Mammary epithelial cell (primary cell): ENCODE measurements at regions not wholly inside any gene's neighbourhood (a gene's known extent, or its start where the extent isn't known, plus 50 kb on each side); places are given as distances from the start of the nearest gene placed in this dataset.

Source experiments
- EZH2 ChIP-seq: IDR thresholded peaks from 2 replicates; pipeline ENCODE4 v1.6.1; 2012; ENCODE audit warnings: low read length, inconsistent platforms, borderline replicate concordance
- TF ChIP-seq, protein P1 (sequence below), 2 donors: IDR thresholded peaks in 1 of 2; conservative IDR thresholded peaks in 1 of 2; 2 replicates each; pipeline ENCODE4 v1.5.1; 2011 to 2012; ENCODE audit warnings: inconsistent platforms in 2 of 2, low read length in 2 of 2, mild to moderate bottlenecking in 2 of 2, control low read depth in 1 of 2, low read depth in 1 of 2; ENCODE audit not compliant: insufficient read depth in 1 of 2; ENCODE audit errors: extremely low read depth in 1 of 2

DNA sequence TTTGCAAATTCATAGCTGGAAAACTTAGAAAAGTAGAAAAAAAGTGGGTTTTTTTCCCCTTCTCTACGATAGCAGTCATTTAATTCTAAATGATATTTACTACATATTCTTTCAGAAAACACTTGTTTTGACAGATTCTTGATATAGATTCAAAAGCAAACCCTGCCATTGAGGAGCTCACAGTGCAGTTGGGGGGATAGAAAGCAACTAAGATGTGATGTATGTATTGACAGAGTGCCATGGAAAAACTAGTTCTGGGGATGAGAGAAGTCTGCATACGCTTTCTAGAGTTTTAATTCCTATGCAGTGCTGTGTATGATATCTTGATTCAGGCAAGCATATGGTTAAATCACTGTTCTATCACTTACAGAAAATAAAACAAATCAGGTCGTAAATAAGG is 436.6 kb upstream of the GHITM start:
- TF ChIP-seq, protein P1, sequence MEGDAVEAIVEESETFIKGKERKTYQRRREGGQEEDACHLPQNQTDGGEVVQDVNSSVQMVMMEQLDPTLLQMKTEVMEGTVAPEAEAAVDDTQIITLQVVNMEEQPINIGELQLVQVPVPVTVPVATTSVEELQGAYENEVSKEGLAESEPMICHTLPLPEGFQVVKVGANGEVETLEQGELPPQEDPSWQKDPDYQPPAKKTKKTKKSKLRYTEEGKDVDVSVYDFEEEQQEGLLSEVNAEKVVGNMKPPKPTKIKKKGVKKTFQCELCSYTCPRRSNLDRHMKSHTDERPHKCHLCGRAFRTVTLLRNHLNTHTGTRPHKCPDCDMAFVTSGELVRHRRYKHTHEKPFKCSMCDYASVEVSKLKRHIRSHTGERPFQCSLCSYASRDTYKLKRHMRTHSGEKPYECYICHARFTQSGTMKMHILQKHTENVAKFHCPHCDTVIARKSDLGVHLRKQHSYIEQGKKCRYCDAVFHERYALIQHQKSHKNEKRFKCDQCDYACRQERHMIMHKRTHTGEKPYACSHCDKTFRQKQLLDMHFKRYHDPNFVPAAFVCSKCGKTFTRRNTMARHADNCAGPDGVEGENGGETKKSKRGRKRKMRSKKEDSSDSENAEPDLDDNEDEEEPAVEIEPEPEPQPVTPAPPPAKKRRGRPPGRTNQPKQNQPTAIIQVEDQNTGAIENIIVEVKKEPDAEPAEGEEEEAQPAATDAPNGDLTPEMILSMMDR (conservative IDR thresholded peaks at IDR 0.05 in 1 of 2, IDR thresholded peaks at IDR 0.05 in 1 of 2; ENCODE audit: extremely low read depth in 1 of 2, insufficient read depth in 1 of 2, low read depth in 1 of 2, low read length in 2 of 2) = no peak
- TF ChIP-seq EZH2 = no peak
